ENCODE measurements at regions not wholly inside any gene's neighbourhood (a gene's known extent, or its start where the extent isn't known, plus 50 kb on each side); places are given as distances from the start of the nearest gene placed in this dataset.
"Not testable (repeated sequence)": the region's sequence is repeated elsewhere in the genome, so short reads cannot be mapped to it uniquely, and the experiment has no call there.

- DNase-seq = no peak
Measured at GRCh38 chr9:74036549-74037231, 460.4 kb upstream of the RORB start.

GRCh38 chr9:74037274-74037673 lies 459.9 kb upstream of the RORB start:
- DNase-seq = no peak

- no peak for DNase-seq
Measured at GRCh38 chr9:74041588-74041987, 455.5 kb upstream of the RORB start.

GRCh38 chr9:74044844-74045243 lies 452.3 kb upstream of the RORB start:
- no peak for DNase-seq

DNA sequence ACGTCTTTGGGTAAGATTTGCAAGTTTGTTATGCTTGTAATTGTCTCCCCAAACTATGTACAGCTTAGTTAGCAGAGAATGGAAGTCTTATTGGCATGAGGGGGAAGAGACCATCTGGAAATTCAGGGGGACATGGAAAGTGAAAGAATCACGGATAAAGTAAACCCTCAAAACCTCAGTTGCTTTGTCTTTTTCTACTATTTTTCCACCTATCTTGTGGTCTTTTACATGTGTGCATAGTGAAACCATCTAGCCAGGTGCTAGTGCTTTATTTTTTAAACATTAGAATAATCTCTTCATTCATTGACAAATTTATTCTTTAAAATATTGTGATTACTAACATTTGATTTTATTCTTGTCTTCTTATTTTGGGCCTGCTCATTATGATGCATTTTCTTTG lies 441.1 kb upstream of the RORB start:
- DNase-seq = no peak

- DNase-seq = not testable (repeated sequence)
Measured at GRCh38 chr9:74057051-74057450, 440.1 kb upstream of the RORB start.

- DNase-seq = no peak
Measured at GRCh38 chr9:74064702-74065101, 432.4 kb upstream of the RORB start.

GRCh38 chr9:74066128-74066527 lies 431.0 kb upstream of the RORB start:
- no peak for DNase-seq

DNA sequence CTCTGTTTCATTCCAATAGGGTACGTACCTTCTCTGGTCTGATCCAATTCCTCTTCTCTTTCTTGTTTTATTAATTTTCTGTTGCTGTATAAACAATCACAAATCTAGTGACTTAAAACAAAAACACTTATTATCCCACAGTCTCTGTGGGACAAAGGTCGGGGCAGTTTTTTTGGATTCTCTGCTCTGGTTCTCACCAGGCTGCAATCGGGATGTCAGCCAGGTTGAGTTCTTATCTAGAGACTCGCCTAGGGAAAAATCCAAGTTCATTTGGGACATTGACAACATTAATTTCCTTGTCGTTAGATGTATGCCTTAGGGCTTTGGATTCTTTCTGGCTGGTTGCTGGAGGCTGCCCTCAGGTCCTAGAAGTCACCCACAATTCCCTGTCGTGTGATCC lies 430.5 kb upstream of the RORB start:
- no peak for DNase-seq

DNA sequence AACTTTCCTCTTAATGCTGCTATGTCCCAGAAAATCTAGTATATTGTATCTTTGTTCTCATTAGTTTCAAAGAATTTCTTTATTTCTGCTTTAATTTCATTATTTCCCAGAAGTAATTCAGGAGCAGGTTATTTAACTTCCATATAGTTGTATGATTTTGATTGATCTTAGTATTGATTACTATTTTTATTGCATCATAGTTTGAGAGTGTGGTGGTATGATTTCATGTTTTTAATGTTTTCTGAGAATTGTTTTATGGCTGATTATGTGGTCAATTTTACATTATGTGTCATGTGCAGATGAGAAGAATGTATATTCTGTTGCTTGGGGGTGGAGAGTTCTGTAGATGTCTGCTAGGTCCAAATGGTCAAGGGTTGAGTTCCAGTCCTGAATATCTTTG lies 425.6 kb upstream of the RORB start:
- no peak for DNase-seq

DNA sequence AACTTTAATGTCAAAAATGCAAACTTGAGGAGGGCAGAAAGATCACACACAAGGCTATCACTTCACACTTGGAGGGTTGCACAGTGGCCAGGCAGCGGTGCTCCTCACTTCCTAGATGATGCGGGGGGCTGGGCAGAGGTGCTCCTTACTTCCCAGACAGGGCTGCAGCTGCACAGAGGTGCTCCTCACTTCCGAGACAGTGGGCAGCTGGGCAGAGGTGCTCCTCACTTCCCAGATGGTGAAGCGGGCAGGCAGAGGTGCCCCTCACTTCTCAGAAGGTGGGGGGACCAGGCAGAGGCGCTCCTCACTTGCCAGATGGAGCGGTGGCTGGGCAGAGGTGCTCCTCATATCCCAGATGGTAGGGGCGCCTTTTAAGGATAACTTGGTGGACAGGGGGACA lies 423.2 kb upstream of the RORB start:
- DNase-seq = no peak

DNA sequence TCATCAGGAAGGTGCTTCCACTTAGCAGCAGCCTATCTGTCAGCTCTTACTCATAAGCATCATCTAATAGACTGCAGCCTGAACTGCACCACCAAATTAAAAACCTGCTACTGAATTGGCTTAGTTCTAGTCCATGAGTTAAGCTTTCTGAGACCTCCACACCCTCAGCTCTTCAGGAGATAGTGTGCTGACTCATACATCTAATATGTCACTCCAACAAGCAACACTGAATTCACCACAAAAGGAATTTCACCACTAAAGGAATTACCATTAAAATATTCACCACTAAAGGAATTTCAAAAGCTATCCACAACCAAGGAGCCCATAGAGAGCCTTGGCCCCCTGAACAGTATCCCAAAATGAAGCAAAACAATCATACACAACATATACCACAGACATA lies 418.5 kb upstream of the RORB start:
- DNase-seq = peak; percentile 1

- DNase-seq = not testable (repeated sequence)
Measured at GRCh38 chr9:74080652-74081051, 416.5 kb upstream of the RORB start.

- no peak for DNase-seq
Measured at GRCh38 chr9:74083681-74084433, 413.3 kb upstream of the RORB start.

- DNase-seq = not testable (repeated sequence)
Measured at GRCh38 chr9:74085384-74086037, 411.6 kb upstream of the RORB start.

DNA sequence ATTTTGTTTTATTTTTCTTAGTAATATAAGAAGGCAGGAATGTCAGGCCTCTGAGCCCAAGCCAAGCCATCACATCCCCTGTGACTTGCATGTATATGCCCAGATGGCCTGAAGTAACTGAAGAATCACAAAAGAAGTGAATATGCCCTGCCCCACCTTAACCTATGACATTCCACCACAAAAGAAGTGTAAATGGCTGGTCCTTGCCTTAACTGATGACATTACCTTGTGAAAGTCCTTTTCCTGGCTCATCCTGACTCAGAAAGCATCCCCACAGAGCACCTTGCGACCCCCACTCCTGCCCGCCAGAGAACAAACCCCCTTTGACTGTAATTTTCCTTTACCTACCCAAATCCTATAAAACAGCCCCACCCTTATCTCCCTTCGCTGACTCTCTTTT lies 406.2 kb upstream of the RORB start:
- DNase-seq = not testable (repeated sequence)

GRCh38 chr9:74092491-74092834 lies 404.7 kb upstream of the RORB start:
- no peak for DNase-seq

DNA sequence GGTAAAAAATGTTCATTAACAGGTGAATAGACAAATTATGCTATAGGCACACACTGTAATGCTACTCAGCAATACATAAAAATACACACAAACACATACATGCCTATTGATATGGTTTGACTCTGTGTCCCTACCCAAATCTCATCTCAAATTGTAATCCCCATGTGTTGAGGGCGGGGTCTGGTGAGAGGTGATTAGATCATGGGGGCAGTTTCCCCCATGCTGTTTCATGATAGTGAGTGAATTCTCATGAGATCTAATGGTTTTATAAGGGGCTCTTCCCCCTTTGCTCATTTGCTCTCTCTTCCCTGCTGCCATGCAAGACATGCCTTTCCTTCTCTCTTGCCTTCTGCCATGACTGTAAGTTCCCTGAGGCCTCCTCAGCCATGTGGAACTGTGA lies 403.1 kb upstream of the RORB start:
- DNase-seq = not testable (repeated sequence)

DNA sequence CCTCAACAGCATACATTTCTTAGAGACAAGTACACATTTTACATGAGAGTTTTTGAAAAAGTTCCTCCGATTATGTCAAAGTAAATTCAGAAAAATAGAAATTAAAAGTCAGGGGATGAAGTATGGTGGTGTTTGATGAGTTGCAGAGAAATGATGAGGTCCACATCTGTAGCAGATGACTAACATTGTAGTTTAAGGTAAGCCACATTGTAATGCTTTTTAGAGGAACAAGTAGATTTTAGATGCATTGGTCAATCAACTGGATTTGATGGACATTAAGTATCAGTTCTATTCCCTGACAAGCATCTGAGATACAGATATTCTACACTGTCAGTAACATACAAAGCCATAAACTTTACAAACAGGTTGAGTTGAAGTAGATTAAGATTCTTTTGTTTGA lies 402.4 kb upstream of the RORB start:
- no peak for DNase-seq

- no peak for DNase-seq
Measured at GRCh38 chr9:74095925-74096324, 401.2 kb upstream of the RORB start.

DNA sequence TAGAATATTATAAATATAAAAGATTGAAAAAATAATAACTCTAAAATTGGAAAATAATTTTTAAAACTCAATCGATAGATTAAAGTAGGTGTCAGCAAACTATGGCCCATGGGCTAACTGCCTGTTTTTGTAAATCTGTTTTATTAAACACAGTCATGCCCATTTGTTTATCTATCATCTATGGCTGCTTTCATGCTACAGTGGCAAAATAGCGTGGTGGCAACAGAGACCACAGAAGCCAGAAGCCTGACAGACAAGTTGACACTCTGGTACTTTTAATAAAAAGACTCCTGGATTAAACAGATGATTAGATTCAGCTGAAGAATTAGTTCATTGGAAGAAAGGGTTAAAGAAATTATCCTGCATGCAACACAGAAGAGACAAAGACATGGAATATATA lies 400.7 kb upstream of the RORB start:
- no peak for DNase-seq

DNA sequence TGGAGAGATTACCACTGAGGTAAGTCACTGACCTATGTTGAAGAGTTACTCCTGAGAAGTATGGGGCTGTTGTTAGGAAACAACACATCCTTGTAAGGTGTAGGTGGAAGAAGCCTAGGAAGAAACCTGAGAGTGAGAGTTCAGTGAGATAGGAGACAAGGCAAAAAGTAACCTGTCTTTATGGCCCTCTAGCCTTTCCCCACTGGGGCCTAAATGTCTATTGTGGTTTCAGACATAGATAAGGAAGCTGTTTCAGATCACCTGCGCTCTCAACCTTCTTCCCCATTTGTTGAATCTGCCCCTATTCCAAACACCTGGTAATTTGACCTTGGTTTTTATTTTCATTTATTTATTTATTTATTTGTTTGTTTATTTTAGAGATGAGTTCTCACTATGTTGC lies 397.1 kb upstream of the RORB start:
- no peak for DNase-seq

DNA sequence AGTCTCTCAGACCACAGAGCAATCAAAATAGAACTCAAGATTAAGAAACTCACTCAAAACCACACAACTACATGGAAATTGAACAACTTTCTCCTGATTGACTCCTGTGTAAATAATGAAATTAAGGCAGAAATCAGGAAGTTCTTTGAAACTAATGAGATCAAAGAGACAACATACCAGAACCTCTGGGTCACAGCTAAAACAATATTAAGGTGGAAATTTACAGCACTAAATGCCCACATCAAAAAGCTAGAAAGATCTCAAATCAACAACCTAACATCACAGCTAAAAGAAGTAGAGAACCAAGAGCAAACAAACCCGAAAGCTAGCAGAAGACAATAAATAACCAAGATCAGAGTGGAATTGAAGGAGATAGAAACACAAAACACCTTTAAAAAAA lies 395.0 kb upstream of the RORB start:
- not testable (repeated sequence) for DNase-seq

DNA sequence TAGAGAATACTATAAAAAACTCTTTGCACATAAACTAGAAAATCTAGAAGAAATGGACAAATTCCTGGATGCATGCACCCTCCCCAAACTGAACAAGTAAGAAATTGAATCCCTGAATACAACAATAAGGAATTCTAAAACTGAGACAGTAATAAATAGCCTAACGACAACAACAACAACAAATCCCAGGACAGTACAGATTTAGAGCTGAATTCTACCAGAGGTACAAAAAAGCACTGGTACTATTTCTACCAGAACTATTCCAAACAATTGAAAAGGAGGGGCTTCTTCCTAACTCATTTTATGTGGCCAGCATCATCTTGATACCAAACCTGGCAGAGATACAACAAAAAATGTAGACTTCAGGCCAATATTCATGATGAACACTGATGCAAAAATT lies 394.4 kb upstream of the RORB start:
- no peak for DNase-seq

Measured in EL (cell line).